ENCODE measurements at regions not wholly inside any gene's neighbourhood (a gene's known extent, or its start where the extent isn't known, plus 50 kb on each side); places are given as distances from the start of the nearest gene placed in this dataset.

GRCh38 chr5:26245321-26245720 lies 793.1 kb downstream of the CDH9 start:
- no peak overlapping the region for H3K27ac ChIP-seq
- no peaks in the 10 kb centered on the region for H3K9me3 ChIP-seq
- intact Hi-C loops (cut with DNase I) = no loop called here
- no peak for ATAC-seq
- no peaks in the 10 kb centered on the region for H3K36me3 ChIP-seq
- DNase-seq = no peak
- H3K4me3 ChIP-seq = no peak overlapping the region
- H3K27me3 ChIP-seq = no peaks in the 10 kb centered on the region
- TF ChIP-seq CTCF (IDR thresholded peaks at IDR 0.05) = no peak
- H3K4me1 ChIP-seq = no peaks in the 10 kb centered on the region

- TF ChIP-seq CTCF (IDR thresholded peaks at IDR 0.05) = no peak
- Histone ChIP-seq H3K27ac (no peak overlapping the region), H3K27me3 (no peaks in the 10 kb centered on the region), H3K36me3 (no peaks in the 10 kb centered on the region), H3K4me3 (no peak overlapping the region), H3K9me3 (no peaks in the 10 kb centered on the region), H3K4me1 (no peaks in the 10 kb centered on the region)
- DNase-seq (no peak), ATAC-seq (no peak)
- intact Hi-C loops (cut with DNase I) = no loop called here
These were observed 798.8 kb downstream of the CDH9 start for GRCh38 chr5:26239588-26239987.

GRCh38 chr5:26237489-26237888 lies 800.9 kb downstream of the CDH9 start:
- Histone ChIP-seq H3K36me3 (no peaks in the 10 kb centered on the region), H3K9me3 (no peaks in the 10 kb centered on the region), H3K4me3 (no peak overlapping the region), H3K27me3 (no peaks in the 10 kb centered on the region), H3K4me1 (no peaks in the 10 kb centered on the region), H3K27ac (no peak overlapping the region)
- no peak for ATAC-seq
- no peak for TF ChIP-seq CTCF (IDR thresholded peaks at IDR 0.05)
- DNase-seq = no peak
- intact Hi-C loops (cut with DNase I) = no loop called here

GRCh38 chr5:26236936-26237335 lies 801.5 kb downstream of the CDH9 start:
- Histone ChIP-seq H3K9me3 (no peaks in the 10 kb centered on the region), H3K27ac (no peak overlapping the region), H3K4me1 (no peaks in the 10 kb centered on the region), H3K27me3 (no peaks in the 10 kb centered on the region), H3K36me3 (no peaks in the 10 kb centered on the region), H3K4me3 (no peak overlapping the region)
- ATAC-seq = no peak
- intact Hi-C loops (cut with DNase I) = no loop called here
- no peak for TF ChIP-seq CTCF (IDR thresholded peaks at IDR 0.05)
- no peak for DNase-seq

GRCh38 chr5:26232706-26233105 lies 805.7 kb downstream of the CDH9 start:
- H3K4me3 ChIP-seq = no peak overlapping the region
- intact Hi-C loops (cut with DNase I) = no loop called here
- no peaks in the 10 kb centered on the region for H3K9me3 ChIP-seq
- ATAC-seq (peak; percentile 22), DNase-seq (no peak)
- no peaks in the 10 kb centered on the region for H3K36me3 ChIP-seq
- H3K27ac ChIP-seq = no peak overlapping the region
- H3K27me3 ChIP-seq = no peaks in the 10 kb centered on the region
- TF ChIP-seq CTCF (IDR thresholded peaks at IDR 0.05) = no peak
- no peaks in the 10 kb centered on the region for H3K4me1 ChIP-seq

GRCh38 chr5:26231316-26231715 lies 807.1 kb downstream of the CDH9 start:
- intact Hi-C loops (cut with DNase I) = no loop called here
- ATAC-seq (no peak), DNase-seq (no peak)
- no peak for TF ChIP-seq CTCF (IDR thresholded peaks at IDR 0.05)
- Histone ChIP-seq H3K27ac (no peak overlapping the region), H3K4me1 (no peaks in the 10 kb centered on the region), H3K9me3 (no peaks in the 10 kb centered on the region), H3K4me3 (no peak overlapping the region), H3K27me3 (no peaks in the 10 kb centered on the region), H3K36me3 (no peaks in the 10 kb centered on the region)
